Smooth muscle cell (in vitro differentiated cells): ENCODE measurements at regions not wholly inside any gene's neighbourhood (a gene's known extent, or its start where the extent isn't known, plus 50 kb on each side); places are given as distances from the start of the nearest gene placed in this dataset.
"Not testable (repeated sequence)": the region's sequence is repeated elsewhere in the genome, so short reads cannot be mapped to it uniquely, and the experiment has no call there.

Experiments used
- DNase-seq: peaks from one replicate; lab custom pipeline; 2025; ENCODE audit not compliant: unreplicated experiment; lab: John Stamatoyannopoulos, UW
- H2AFZ ChIP-seq: fragments of 200-600 bp; sonication (generic); 2 replicates; pipeline ENCODE4 v1.6.0; 2016; ENCODE audit warnings: antibody characterized with exemption, low read depth, mild to moderate bottlenecking
- H3F3A ChIP-seq: fragments of 200-600 bp; sonication (generic); 2 replicates; pipeline ENCODE4 v1.6.0; 2017; ENCODE audit warnings: antibody characterized with exemption, low read depth
- H3K27ac ChIP-seq: fragments of 200-600 bp; sonication (generic); 2 replicates; pipeline ENCODE4 v1.5.1; 2016; ENCODE audit warnings: low read depth, mild to moderate bottlenecking
- H3K27me3 ChIP-seq: fragments of 200-600 bp; sonication (generic); 2 replicates; pipeline ENCODE4 v1.6.1; 2016; ENCODE audit warnings: low read depth, mild to moderate bottlenecking
- H3K36me3 ChIP-seq: fragments of 200-600 bp; sonication (generic); 2 replicates; pipeline ENCODE4 v1.5.1; 2016; ENCODE audit warnings: low read depth
- H3K4me1 ChIP-seq: fragments of 200-600 bp; sonication (generic); 2 replicates; pipeline ENCODE4 v1.5.1; 2016; ENCODE audit warnings: low read depth
- H3K4me2 ChIP-seq: fragments of 200-600 bp; sonication (generic); 2 replicates; pipeline ENCODE4 v1.6.0; 2016; ENCODE audit warnings: mild to moderate bottlenecking
- H3K4me3 ChIP-seq: fragments of 200-600 bp; sonication (generic); 2 replicates; pipeline ENCODE4 v1.5.1; 2016; ENCODE audit warnings: mild to moderate bottlenecking
- H3K79me2 ChIP-seq: fragments of 200-600 bp; sonication (generic); 2 replicates; pipeline ENCODE4 v1.6.0; 2016; ENCODE audit warnings: low read depth, mild to moderate bottlenecking
- H3K9ac ChIP-seq: fragments of 200-600 bp; sonication (generic); 2 replicates; pipeline ENCODE4 v1.6.0; 2016; ENCODE audit warnings: low read depth
- H3K9me3 ChIP-seq: fragments of 200-600 bp; sonication (generic); replicated peaks from 2 replicates; pipeline ENCODE4 v1.5.1; 2016; ENCODE audit warnings: low read depth
- H4K20me1 ChIP-seq: fragments of 200-600 bp; sonication (generic); 2 replicates; pipeline ENCODE4 v1.6.0; 2016; ENCODE audit warnings: low read depth
- WGBS: methylation state at CpG from one replicate; pipeline ENCODE4 v1.1.7; 2016; ENCODE audit warnings: low lambda C conversion rate; 5-methylcytosine and 5-hydroxymethylcytosine counted together
- TF ChIP-seq, protein P1 (sequence below): fragments of 200-600 bp; sonication (generic); IDR thresholded peaks from 2 replicates; pipeline ENCODE4 v1.5.1; 2017; ENCODE audit warnings: borderline replicate concordance, mild to moderate bottlenecking, antibody characterized with exemption; ENCODE audit not compliant: insufficient read depth, poor library complexity, severe bottlenecking

GRCh38 chr10:107966826-107967225, 802.3 kb upstream of the SORCS1 start:
- no peaks in the 10 kb centered on the region for H3K27me3 ChIP-seq
- no peaks in the 10 kb centered on the region for H3K4me1 ChIP-seq
- no peaks in the 10 kb centered on the region for H3F3A ChIP-seq
- TF ChIP-seq, protein P1, sequence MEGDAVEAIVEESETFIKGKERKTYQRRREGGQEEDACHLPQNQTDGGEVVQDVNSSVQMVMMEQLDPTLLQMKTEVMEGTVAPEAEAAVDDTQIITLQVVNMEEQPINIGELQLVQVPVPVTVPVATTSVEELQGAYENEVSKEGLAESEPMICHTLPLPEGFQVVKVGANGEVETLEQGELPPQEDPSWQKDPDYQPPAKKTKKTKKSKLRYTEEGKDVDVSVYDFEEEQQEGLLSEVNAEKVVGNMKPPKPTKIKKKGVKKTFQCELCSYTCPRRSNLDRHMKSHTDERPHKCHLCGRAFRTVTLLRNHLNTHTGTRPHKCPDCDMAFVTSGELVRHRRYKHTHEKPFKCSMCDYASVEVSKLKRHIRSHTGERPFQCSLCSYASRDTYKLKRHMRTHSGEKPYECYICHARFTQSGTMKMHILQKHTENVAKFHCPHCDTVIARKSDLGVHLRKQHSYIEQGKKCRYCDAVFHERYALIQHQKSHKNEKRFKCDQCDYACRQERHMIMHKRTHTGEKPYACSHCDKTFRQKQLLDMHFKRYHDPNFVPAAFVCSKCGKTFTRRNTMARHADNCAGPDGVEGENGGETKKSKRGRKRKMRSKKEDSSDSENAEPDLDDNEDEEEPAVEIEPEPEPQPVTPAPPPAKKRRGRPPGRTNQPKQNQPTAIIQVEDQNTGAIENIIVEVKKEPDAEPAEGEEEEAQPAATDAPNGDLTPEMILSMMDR: no peak
- H3K9me3 ChIP-seq: no peaks in the 10 kb centered on the region
- H3K4me3 ChIP-seq: no peak overlapping the region
- no peak overlapping the region for H3K4me2 ChIP-seq
- no peak overlapping the region for H2AFZ ChIP-seq
- no peak for DNase-seq
- no peaks in the 10 kb centered on the region for H3K36me3 ChIP-seq
- H3K9ac ChIP-seq: no peak overlapping the region
- H4K20me1 ChIP-seq: no peaks in the 10 kb centered on the region
- H3K79me2 ChIP-seq: no peaks in the 10 kb centered on the region
- no peak overlapping the region for H3K27ac ChIP-seq

GRCh38 chr10:107952649-107953556, 788.4 kb upstream of the SORCS1 start:
- Histone ChIP-seq H3K4me2 (no peak overlapping the region), H3K4me1 (no peaks in the 10 kb centered on the region), H3K27ac (no peak overlapping the region), H4K20me1 (no peaks in the 10 kb centered on the region), H3K9me3 (no peaks in the 10 kb centered on the region), H2AFZ (no peak overlapping the region), H3K4me3 (no peak overlapping the region), H3K9ac (no peak overlapping the region), H3K27me3 (no peaks in the 10 kb centered on the region), H3K79me2 (no peaks in the 10 kb centered on the region), H3F3A (no peaks in the 10 kb centered on the region), H3K36me3 (no peaks in the 10 kb centered on the region)
- WGBS: 37% methylated on average over 6 of the region's 6 CpGs
- TF ChIP-seq, protein P1: no peak
- DNase-seq: no peak

DNA sequence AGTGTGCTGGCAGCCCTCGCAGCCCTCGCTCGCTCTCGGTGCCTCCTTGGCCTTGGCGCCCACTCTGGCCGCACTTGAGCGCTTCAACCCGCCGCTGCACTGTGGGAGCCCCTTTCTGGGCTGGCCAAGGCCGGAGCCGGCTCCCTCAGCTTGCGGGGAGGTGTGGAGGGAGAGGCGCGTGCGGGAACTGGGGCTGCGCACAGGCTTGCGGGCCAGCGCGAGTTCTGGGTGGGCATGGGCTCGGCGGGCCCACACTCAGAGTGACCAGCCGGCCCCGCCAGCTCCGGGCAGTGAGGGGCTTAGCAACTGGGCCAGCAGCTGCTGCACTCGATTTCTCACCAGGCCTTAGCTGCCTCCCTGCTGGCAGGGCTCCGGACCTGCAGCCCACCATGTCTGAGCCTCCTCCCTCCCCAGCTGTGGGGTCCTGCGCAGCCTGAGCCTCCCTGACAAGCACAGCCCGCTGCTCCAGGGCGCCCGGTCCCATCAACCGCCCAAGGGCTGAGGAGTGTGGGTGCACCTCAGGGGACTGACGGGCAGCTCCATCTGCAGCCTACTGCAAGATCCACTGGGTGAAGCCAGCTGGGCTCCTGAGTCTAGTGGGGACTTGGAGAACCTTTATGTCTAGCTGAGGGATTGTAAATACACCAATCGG, 786.0 kb upstream of the SORCS1 start:
- not testable (repeated sequence) for H3K79me2 ChIP-seq

DNA sequence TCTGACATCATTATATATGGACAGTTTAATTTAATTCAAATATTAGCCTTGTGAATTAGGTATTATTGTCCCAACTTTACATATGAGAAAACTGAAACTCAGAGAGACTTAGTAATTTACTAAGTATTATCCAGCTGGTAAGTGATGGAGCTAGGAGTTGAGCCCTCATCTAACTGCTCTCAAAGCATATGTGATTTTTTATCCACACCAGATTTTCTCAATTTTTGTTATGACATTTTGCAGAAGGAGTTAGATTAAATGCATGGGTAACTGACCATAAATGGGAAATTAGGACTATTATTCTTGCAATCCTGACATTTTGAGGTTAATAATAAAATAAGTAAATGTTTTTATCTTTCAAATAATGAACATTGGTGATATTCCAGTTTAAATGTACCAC, 778.3 kb upstream of the SORCS1 start:
- H3K4me1 ChIP-seq: no peaks in the 10 kb centered on the region
- H3F3A ChIP-seq: no peaks in the 10 kb centered on the region
- no peak overlapping the region for H3K9ac ChIP-seq
- H3K79me2 ChIP-seq: no peaks in the 10 kb centered on the region
- TF ChIP-seq, protein P1: no peak
- no peaks in the 10 kb centered on the region for H3K27me3 ChIP-seq
- H3K36me3 ChIP-seq: no peaks in the 10 kb centered on the region
- H3K4me2 ChIP-seq: no peak overlapping the region
- H3K9me3 ChIP-seq: no peaks in the 10 kb centered on the region
- H2AFZ ChIP-seq: no peak overlapping the region
- no peaks in the 10 kb centered on the region for H4K20me1 ChIP-seq
- H3K27ac ChIP-seq: no peak overlapping the region
- no peak for DNase-seq
- no peak overlapping the region for H3K4me3 ChIP-seq

More for the DNA sequence above, 786.0 kb upstream of the SORCS1 start:
- not testable (repeated sequence) for H3K9me3 ChIP-seq, H3K4me3 ChIP-seq, H3K4me1 ChIP-seq, H3K9ac ChIP-seq, H3F3A ChIP-seq, H3K36me3 ChIP-seq, H3K27me3 ChIP-seq, DNase-seq, H3K4me2 ChIP-seq, H4K20me1 ChIP-seq, H2AFZ ChIP-seq, H3K27ac ChIP-seq
- WGBS: 98% methylated on average over 32 of the region's 33 CpGs
